Lower lobe of right lung (tissue), 2 donors: ENCODE measurements at regions not wholly inside any gene's neighbourhood (a gene's known extent, or its start where the extent isn't known, plus 50 kb on each side); places are given as distances from the start of the nearest gene placed in this dataset.

ENCODE experiments used
- ATAC-seq, 2 donors: fragments of 200-7000 bp; cut with Tn5 transposase; one replicate each; pipeline ENCODE4 v1.9.1; 2020 to 2022; ENCODE audit warnings: mild to moderate bottlenecking in 2 of 2, moderate library complexity in 2 of 2
- DNase-seq: peaks from one replicate; pipeline ENCODE4 v3.0.0-alpha.2; 2020
- H3K27ac ChIP-seq: fragments of 200-600 bp; one replicate; pipeline ENCODE4 v1.8.0; 2022
- H3K27me3 ChIP-seq: fragments of 200-600 bp; one replicate; pipeline ENCODE4 v1.8.0; 2022; ENCODE audit warnings: low read depth
- H3K36me3 ChIP-seq: fragments of 200-600 bp; one replicate; pipeline ENCODE4 v1.8.0; 2022; ENCODE audit warnings: mild to moderate bottlenecking
- H3K4me1 ChIP-seq: fragments of 200-600 bp; one replicate; pipeline ENCODE4 v1.8.0; 2022
- H3K4me3 ChIP-seq: fragments of 200-600 bp; one replicate; pipeline ENCODE4 v1.8.0; 2022; ENCODE audit warnings: mild to moderate bottlenecking
- H3K9me3 ChIP-seq: fragments of 200-600 bp; one replicate; pipeline ENCODE4 v1.8.0; 2022
- CTCF ChIP-seq: fragments of 200-600 bp; IDR thresholded peaks from one replicate; pipeline ENCODE4 v1.8.0; 2022; ENCODE audit warnings: antibody characterized with exemption, mild to moderate bottlenecking
- intact Hi-C: fragments of 100-400 bp; cut with DNase I; formaldehyde crosslinking; loops from one replicate; pipeline ENCODE4 v1.11.0; 2022
- donor health status: DM: no; HTN: yes; CAD: no; lungs with severe emphysema.

DNA sequence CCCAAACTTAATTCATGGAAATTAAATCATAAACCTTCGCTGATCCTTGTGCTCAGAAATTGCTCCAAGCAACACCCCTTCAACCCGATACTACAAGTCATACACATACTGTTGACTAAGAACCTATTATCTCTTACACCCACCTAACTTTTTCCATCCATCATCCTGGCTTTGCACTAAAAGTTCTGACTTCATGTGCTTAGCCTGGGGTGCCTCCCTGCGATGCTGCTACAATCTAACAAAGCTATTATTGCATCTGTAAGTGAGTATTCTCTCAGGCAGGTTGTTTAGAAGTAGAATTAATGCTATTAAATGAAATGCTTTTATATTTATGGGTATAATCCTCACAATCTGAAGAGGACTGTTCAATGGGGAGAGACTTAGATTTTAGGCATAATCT lies 619.8 kb downstream of the CCDC85A start:
- Histone ChIP-seq H3K36me3 (no peaks in the 10 kb centered on the region), H3K4me1 (no peaks in the 10 kb centered on the region), H3K27me3 (no peaks in the 10 kb centered on the region), H3K27ac (no peak overlapping the region), H3K9me3 (no peaks in the 10 kb centered on the region), H3K4me3 (no peak overlapping the region)
- TF ChIP-seq CTCF = no peak
- DNase-seq (no peak), ATAC-seq (no peak)
- intact Hi-C loops = no loop called here

GRCh38 chr2:56806924-56807323 lies 623.1 kb downstream of the CCDC85A start:
- intact Hi-C loops = no loop called here
- H3K36me3 ChIP-seq = no peaks in the 10 kb centered on the region
- no peaks in the 10 kb centered on the region for H3K9me3 ChIP-seq
- no peak for ATAC-seq
- no peak for DNase-seq
- H3K4me1 ChIP-seq = no peaks in the 10 kb centered on the region
- no peak overlapping the region for H3K27ac ChIP-seq
- TF ChIP-seq CTCF = no peak
- no peaks in the 10 kb centered on the region for H3K27me3 ChIP-seq
- no peak overlapping the region for H3K4me3 ChIP-seq

GRCh38 chr2:56807861-56808260 lies 624.1 kb downstream of the CCDC85A start:
- Histone ChIP-seq H3K27me3 (no peaks in the 10 kb centered on the region), H3K4me1 (no peaks in the 10 kb centered on the region), H3K27ac (no peak overlapping the region), H3K36me3 (no peaks in the 10 kb centered on the region), H3K4me3 (no peak overlapping the region), H3K9me3 (no peaks in the 10 kb centered on the region)
- DNase-seq = no peak
- intact Hi-C loops = no loop called here
- TF ChIP-seq CTCF = no peak
- no peak for ATAC-seq

GRCh38 chr2:56811401-56811800 lies 627.6 kb downstream of the CCDC85A start:
- ATAC-seq (no peak), DNase-seq (no peak)
- Histone ChIP-seq H3K4me3 (no peak overlapping the region), H3K9me3 (no peaks in the 10 kb centered on the region), H3K4me1 (no peaks in the 10 kb centered on the region), H3K36me3 (no peaks in the 10 kb centered on the region), H3K27me3 (no peaks in the 10 kb centered on the region), H3K27ac (no peak overlapping the region)
- no peak for TF ChIP-seq CTCF
- intact Hi-C loops = no loop called here

GRCh38 chr2:56812432-56812831 lies 628.6 kb downstream of the CCDC85A start:
- no peaks in the 10 kb centered on the region for H3K4me1 ChIP-seq
- no peaks in the 10 kb centered on the region for H3K27me3 ChIP-seq
- H3K9me3 ChIP-seq = no peaks in the 10 kb centered on the region
- no peak overlapping the region for H3K4me3 ChIP-seq
- DNase-seq (no peak), ATAC-seq (no peak)
- TF ChIP-seq CTCF = no peak
- no peak overlapping the region for H3K27ac ChIP-seq
- intact Hi-C loops = no loop called here
- H3K36me3 ChIP-seq = no peaks in the 10 kb centered on the region

DNA sequence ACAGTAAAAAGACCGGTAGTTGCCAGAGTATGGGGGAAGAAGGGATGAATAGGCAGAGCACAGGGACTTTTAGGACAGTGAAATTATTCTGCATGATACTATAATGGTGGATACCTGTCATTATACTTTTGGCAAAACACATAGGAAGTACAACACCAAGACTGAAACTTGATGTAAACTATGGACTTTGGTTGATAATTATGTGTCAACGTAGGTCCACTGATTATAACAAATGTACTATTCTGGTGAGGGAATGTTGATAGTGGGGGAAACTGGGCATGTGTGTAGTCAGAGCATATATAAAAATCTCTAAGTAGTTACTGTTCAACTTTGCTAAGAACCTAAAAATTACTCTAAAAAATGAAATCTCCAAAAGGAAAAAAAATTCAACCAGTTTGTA lies 629.7 kb downstream of the CCDC85A start:
- no peaks in the 10 kb centered on the region for H3K27me3 ChIP-seq
- H3K4me3 ChIP-seq = no peak overlapping the region
- H3K36me3 ChIP-seq = no peaks in the 10 kb centered on the region
- H3K4me1 ChIP-seq = no peaks in the 10 kb centered on the region
- H3K27ac ChIP-seq = no peak overlapping the region
- intact Hi-C loops = no loop called here
- H3K9me3 ChIP-seq = no peaks in the 10 kb centered on the region
- no peak for ATAC-seq
- no peak for DNase-seq
- TF ChIP-seq CTCF = no peak
